Stomach (tissue), 8 donors: ENCODE measurements at regions not wholly inside any gene's neighbourhood (a gene's known extent, or its start where the extent isn't known, plus 50 kb on each side); places are given as distances from the start of the nearest gene placed in this dataset.

Experiments
- DNase-seq, 2 donors: peaks; one replicate each; pipeline versions ENCODE4 v3.0.0 to v3.0.0-alpha.2; 2013 to 2019
- H3K27ac ChIP-seq, 5 donors: fragments of 200-600 bp in 4 of 5; sonication (generic) in 4 of 5; one replicate each; pipeline ENCODE4 v1.5.1; 2013 to 2019; ENCODE audit warnings: mild to moderate bottlenecking in 1 of 5, moderate library complexity in 1 of 5
- H3K27me3 ChIP-seq, 3 donors: fragments of 200-600 bp; sonication (generic); one replicate each; pipeline ENCODE4 v1.5.1; 2017 to 2019; ENCODE audit warnings: mixed run types in 1 of 3
- H3K36me3 ChIP-seq, 4 donors: fragments of 200-600 bp; sonication (generic); 1 replicate in 3 of 4; 2 replicates in 1 of 4; pipeline ENCODE4 v1.5.1; 2016 to 2019
- H3K4me1 ChIP-seq, 4 donors: fragments of 200-600 bp; sonication (generic); one replicate each; pipeline ENCODE4 v1.5.1; 2016 to 2019
- H3K4me3 ChIP-seq, 4 donors: fragments of 200-600 bp; sonication (generic) in 3 of 4; one replicate each; pipeline ENCODE4 v1.5.1; 2016 to 2019; ENCODE audit warnings: mild to moderate bottlenecking in 1 of 4
- H3K9me3 ChIP-seq, 4 donors: fragments of 200-600 bp; sonication (generic); one replicate each; pipeline ENCODE4 v1.5.1; 2016 to 2019
- CTCF ChIP-seq, 7 experiments: fragments of 450-650 bp in 4 of 7; fragments of 200-600 bp in 3 of 7; sonication (generic) in 3 of 7; IDR thresholded peaks; one replicate each; pipeline ENCODE4 v1.5.1; 2016 to 2019; ENCODE audit warnings: antibody characterized with exemption in 7 of 7, control low read depth in 2 of 7, mild to moderate bottlenecking in 1 of 7
- EP300 ChIP-seq: sonication (generic); formaldehyde crosslinking; IDR thresholded peaks from one replicate; pipeline ENCODE4 v1.6.1; 2017; ENCODE audit warnings: antibody characterized with exemption
- POLR2A ChIP-seq, 4 donors: fragments of 450-650 bp; IDR thresholded peaks; one replicate each; pipeline ENCODE4 v1.6.1; 2016; ENCODE audit warnings: antibody characterized with exemption in 4 of 4, control low read depth in 2 of 4, mild to moderate bottlenecking in 1 of 4, moderate library complexity in 1 of 4
- POLR2AphosphoS5 ChIP-seq, 3 donors: sonication (generic); formaldehyde crosslinking; IDR thresholded peaks; one replicate each; pipeline ENCODE4 v1.6.1; 2016; ENCODE audit warnings: antibody characterized with exemption in 3 of 3
- WGBS, 5 donors: extraction: QIAGEN DNeasy Blood & Tissue Kit in 3 of 5; methylation state at CpG; one replicate each; pipeline versions ENCODE4 v1.1.5 to v1.1.7; 2013 to 2018; 5-methylcytosine and 5-hydroxymethylcytosine counted together
- intact Hi-C: fragments of 100-400 bp; cut with DNase I; formaldehyde crosslinking; loops from one replicate; pipeline ENCODE4 v1.15.1; 2023; ENCODE audit warnings: low total_unique reads
- donor health status: healthy with polysubstance abuse.
- donor health status: Bipolar disorder and iron deficiency.
- donor health status: healthy.

DNA sequence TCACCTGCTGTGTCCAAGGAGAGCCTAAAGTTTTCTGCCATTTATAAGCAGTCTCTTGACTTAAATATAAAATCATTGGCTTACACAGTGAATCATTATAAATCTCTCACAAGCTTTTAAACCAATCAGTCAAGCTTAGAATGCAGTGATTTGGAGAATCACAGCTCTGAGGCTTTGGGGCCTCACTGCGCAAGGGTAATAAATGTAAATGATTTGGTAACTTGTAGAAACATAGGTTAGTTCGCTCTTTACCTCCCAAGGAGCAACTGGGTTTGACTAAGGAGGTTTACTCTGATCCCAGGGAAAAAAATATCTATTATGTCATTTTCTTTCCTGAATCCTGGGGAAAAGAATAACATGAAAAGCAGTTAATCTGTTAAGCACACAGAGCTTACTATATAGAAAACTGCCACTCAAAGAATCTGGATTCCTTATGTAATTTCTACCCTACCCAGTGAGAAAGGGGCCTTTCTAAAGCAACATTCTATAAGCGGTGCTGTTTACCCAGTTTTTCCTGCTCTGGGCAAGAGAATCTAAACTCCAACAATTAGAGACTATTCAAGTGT lies 128.2 kb downstream of the MZT1 start:
- no peaks in the 10 kb centered on the region for H3K27me3 ChIP-seq
- H3K36me3 ChIP-seq: no peaks in the 10 kb centered on the region
- TF ChIP-seq CTCF (IDR thresholded peaks at IDR 0.05) (no peak), POLR2A (IDR thresholded peaks at IDR 0.05) (no peak), POLR2AphosphoS5 (IDR thresholded peaks at IDR 0.05) (no peak), EP300 (no peak)
- DNase-seq: no peak
- 47 to 82% (median 64%) methylated on average over 3 of the region's 3 CpGs for WGBS, 5 donors
- no peaks in the 10 kb centered on the region for H3K9me3 ChIP-seq
- intact Hi-C loops: no loop called here
- no peak overlapping the region for H3K4me3 ChIP-seq
- no peaks in the 10 kb centered on the region for H3K4me1 ChIP-seq
- H3K27ac ChIP-seq: no peak overlapping the region

DNA sequence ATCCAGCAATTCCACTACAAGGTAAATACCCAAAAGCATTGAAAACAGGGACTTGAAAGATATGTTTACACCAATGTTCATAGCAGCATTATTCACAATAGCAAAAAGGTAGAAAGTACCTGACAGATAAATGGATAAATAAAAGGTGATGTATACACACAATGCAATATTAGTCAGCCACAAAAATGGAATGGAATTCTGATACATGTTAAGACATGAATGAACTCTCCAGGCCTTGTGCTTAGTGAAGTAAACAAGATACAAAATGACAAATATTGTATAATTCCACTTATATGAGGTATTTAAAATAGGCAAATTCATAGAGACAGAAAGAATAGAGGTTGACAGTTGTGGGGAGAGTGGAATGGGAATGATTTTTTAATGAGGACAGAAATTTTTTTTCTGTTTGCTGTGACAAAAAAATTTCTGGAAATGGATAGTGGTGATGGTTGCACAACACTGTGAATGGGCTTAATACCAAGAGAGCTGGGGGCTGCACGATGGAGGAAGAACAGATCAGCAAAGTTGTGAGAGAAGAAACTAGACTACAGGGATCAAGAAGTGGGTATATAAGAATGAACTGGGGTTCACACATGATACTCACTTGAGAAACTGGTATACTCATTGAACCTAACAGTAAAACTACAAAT lies 137.2 kb downstream of the MZT1 start:
- DNase-seq: no peak
- Histone ChIP-seq H3K9me3 (peaks cover 0 to 5% (median 0%) of the 10 kb centered on the region in 4 donors), H3K36me3 (no peaks in the 10 kb centered on the region), H3K27me3 (no peaks in the 10 kb centered on the region), H3K4me3 (no peak overlapping the region), H3K4me1 (no peaks in the 10 kb centered on the region), H3K27ac (no peak overlapping the region)
- intact Hi-C loops: no loop called here
- WGBS, 5 donors: 84 to 90% (median 88%) methylated on average over 1 of the region's 1 CpG
- TF ChIP-seq EP300 (no peak), CTCF (IDR thresholded peaks at IDR 0.05) (no peak), POLR2AphosphoS5 (IDR thresholded peaks at IDR 0.05) (no peak), POLR2A (IDR thresholded peaks at IDR 0.05) (no peak)

GRCh38 chr13:72586518-72586917 lies 140.9 kb downstream of the MZT1 start:
- peaks cover 0 to 5% (median 0%) of the 10 kb centered on the region in 4 donors for H3K9me3 ChIP-seq
- H3K36me3 ChIP-seq: no peaks in the 10 kb centered on the region
- no peaks in the 10 kb centered on the region for H3K4me1 ChIP-seq
- no peak for TF ChIP-seq POLR2A (IDR thresholded peaks at IDR 0.05)
- 20 to 26% (median 26%) methylated on average over 3 of the region's 3 CpGs for WGBS, 5 donors
- H3K27me3 ChIP-seq: no peaks in the 10 kb centered on the region
- DNase-seq: peak in 1 of 2 donors; percentile 58
- intact Hi-C loops: no loop called here
- no peak overlapping the region for H3K27ac ChIP-seq
- no peak overlapping the region for H3K4me3 ChIP-seq

DNA sequence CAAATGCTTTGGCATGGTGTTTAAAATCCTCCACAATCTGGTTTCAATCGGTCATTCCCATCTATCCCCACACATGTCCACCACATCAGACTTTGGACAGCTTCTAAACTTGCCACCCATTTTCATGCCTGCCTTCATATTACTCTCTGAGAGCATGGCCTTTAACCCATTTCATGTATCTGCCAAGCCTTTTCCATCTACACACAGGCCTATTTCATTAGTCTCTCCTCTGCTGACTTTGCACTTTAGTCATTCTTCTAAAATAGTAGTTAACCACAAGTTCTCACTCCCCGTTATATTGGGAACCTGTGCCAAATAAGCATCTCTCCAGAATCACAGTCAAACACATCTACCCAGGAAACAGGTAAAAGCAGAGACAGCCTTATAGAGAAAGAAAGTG lies 142.2 kb downstream of the MZT1 start:
- Histone ChIP-seq H3K27me3 (no peaks in the 10 kb centered on the region), H3K36me3 (no peaks in the 10 kb centered on the region), H3K4me1 (no peaks in the 10 kb centered on the region), H3K4me3 (no peak overlapping the region), H3K9me3 (no peaks in the 10 kb centered on the region), H3K27ac (no peak overlapping the region)
- WGBS, 5 donors: 72 to 80% (median 75%) methylated on average over 2 of the region's 2 CpGs
- DNase-seq: no peak
- intact Hi-C loops: no loop called here
- no peak for TF ChIP-seq POLR2A (IDR thresholded peaks at IDR 0.05)

DNA sequence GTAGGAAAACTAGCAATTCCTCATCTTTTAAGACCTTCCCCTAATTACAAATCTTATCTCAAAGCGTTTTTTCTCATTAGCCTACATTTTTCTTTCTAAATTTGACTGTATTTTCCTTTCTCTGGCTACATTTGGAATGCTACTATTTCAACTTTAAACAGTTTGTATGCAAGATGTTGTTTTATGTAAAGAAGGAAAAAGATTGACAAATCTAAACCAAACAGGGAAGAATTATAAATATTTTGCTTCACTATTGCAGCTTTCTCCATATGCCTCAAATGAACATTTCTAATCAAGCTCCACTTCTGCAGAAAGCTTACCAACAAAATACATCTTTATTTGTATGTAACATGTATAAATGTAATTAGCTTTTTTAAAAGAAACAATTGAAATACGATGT lies 156.2 kb downstream of the MZT1 start:
- H3K27me3 ChIP-seq: no peaks in the 10 kb centered on the region
- DNase-seq: no peak
- no peaks in the 10 kb centered on the region for H3K36me3 ChIP-seq
- intact Hi-C loops: no loop called here
- H3K4me1 ChIP-seq: no peaks in the 10 kb centered on the region
- peaks cover 0 to 20% (median 5%) of the 10 kb centered on the region in 4 donors for H3K9me3 ChIP-seq
- no peak overlapping the region for H3K27ac ChIP-seq
- H3K4me3 ChIP-seq: no peak overlapping the region
- WGBS, 5 donors: 27 to 55% (median 39%) methylated on average over 2 of the region's 2 CpGs
- TF ChIP-seq CTCF (IDR thresholded peaks at IDR 0.05) (no peak), EP300 (no peak), POLR2AphosphoS5 (IDR thresholded peaks at IDR 0.05) (no peak), POLR2A (IDR thresholded peaks at IDR 0.05) (no peak)
